ENCODE measurements at regions not wholly inside any gene's neighbourhood (a gene's known extent, or its start where the extent isn't known, plus 50 kb on each side); places are given as distances from the start of the nearest gene placed in this dataset.

GRCh38 chr20:7689151-7689550, 251.1 kb downstream of the HAO1 start:
- TF ChIP-seq CTCF (conservative IDR thresholded peaks at IDR 0.05; ENCODE audit: low read depth, low read length) (no peak), RAD21 (IDR thresholded peaks at IDR 0.05; ENCODE audit: low read length) (no peak), POLR2A (IDR thresholded peaks at IDR 0.05; ENCODE audit: low read depth, low read length) (no peak), USF2 (IDR thresholded peaks at IDR 0.05; ENCODE audit: low read depth, low read length) (no peak), ELK1 (IDR thresholded peaks at IDR 0.05; ENCODE audit: borderline replicate concordance, low read depth, low read length) (no peak), MAFK (IDR thresholded peaks at IDR 0.05; ENCODE audit: low read depth, low read length) (no peak), MXI1 (IDR thresholded peaks at IDR 0.05; ENCODE audit: borderline replicate concordance, low read depth, low read length) (no peak), CEBPB (IDR thresholded peaks at IDR 0.05; ENCODE audit: low read depth, low read length) (no peak)
